Keratinocyte (primary cell): ENCODE measurements at regions not wholly inside any gene's neighbourhood (a gene's known extent, or its start where the extent isn't known, plus 50 kb on each side); places are given as distances from the start of the nearest gene placed in this dataset.

Source experiments
- EZH2 ChIP-seq: IDR thresholded peaks from one replicate; pipeline ENCODE4 v1.6.1; 2012; ENCODE audit warnings: inconsistent platforms, mild to moderate bottlenecking, low read length, moderate library complexity
- TF ChIP-seq, protein P1 (sequence below), 3 experiments: IDR thresholded peaks in 1 of 3; conservative IDR thresholded peaks in 1 of 3; optimal IDR thresholded peaks in 1 of 3; 2 replicates in 2 of 3; 3 replicates in 1 of 3; pipeline versions ENCODE3 to v1.5.1; 2011; ENCODE audit warnings: low read length in 3 of 3, mild to moderate bottlenecking in 3 of 3, moderate library complexity in 2 of 3, control low read depth in 1 of 3, inconsistent platforms in 1 of 3; ENCODE audit not compliant: insufficient read depth in 2 of 3; ENCODE audit errors: extremely low read depth in 1 of 3

DNA sequence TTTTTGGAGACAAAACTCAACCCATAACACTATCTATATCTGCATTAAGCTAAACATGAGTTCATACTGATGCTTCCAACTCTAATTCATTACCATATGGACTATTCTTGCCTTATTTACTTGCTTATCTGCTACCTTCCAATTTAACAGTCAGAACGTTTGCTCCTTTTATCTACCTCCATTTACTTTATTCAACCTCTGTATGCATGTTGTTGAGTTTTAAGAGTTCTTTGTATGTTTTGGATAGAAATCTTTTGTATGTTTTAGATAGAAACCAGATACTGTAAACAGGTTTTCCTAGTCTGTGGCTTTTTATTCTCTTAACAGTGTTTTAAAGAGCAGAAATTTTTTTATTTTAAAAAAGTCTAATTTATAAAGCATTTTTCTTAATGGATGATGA lies 542.2 kb upstream of the NDST4 start:
- TF ChIP-seq, protein P1, sequence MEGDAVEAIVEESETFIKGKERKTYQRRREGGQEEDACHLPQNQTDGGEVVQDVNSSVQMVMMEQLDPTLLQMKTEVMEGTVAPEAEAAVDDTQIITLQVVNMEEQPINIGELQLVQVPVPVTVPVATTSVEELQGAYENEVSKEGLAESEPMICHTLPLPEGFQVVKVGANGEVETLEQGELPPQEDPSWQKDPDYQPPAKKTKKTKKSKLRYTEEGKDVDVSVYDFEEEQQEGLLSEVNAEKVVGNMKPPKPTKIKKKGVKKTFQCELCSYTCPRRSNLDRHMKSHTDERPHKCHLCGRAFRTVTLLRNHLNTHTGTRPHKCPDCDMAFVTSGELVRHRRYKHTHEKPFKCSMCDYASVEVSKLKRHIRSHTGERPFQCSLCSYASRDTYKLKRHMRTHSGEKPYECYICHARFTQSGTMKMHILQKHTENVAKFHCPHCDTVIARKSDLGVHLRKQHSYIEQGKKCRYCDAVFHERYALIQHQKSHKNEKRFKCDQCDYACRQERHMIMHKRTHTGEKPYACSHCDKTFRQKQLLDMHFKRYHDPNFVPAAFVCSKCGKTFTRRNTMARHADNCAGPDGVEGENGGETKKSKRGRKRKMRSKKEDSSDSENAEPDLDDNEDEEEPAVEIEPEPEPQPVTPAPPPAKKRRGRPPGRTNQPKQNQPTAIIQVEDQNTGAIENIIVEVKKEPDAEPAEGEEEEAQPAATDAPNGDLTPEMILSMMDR (optimal IDR thresholded peaks at IDR 0.05 in 1 of 3, IDR thresholded peaks at IDR 0.05 in 1 of 3, conservative IDR thresholded peaks at IDR 0.05 in 1 of 3; ENCODE audit: extremely low read depth in 1 of 3, insufficient read depth in 2 of 3, low read length in 3 of 3) = no peak
- TF ChIP-seq EZH2 = no peak
